ENCODE measurements at regions not wholly inside any gene's neighbourhood (a gene's known extent, or its start where the extent isn't known, plus 50 kb on each side); places are given as distances from the start of the nearest gene placed in this dataset.

DNA sequence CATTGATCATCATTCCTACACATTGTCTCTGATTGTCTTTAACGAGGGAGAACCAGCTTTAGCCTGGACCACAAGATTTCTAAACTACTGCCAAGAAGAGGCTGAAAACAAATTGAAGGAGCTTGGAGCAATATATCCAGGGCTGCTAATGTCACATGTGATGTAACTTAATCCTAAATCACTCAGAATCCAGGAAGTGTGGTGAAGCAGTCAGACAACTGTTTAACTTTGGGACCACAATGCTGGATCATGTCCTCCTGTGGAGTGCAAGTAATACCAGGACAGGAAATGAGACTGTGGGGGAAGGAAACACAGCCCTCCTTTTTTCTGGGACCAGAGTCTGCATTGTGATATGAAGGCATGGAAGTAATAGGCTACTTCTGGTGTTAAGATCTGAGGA, 430.2 kb downstream of the KCTD12 start:
- Histone ChIP-seq H3K4me2 (ENCODE audit: insufficient read depth in 1 of 2, low read depth in 2 of 2, low read length in 2 of 2) (no peak overlapping the region), H3K18ac (ENCODE audit: extremely low read depth, low read length) (no peak overlapping the region), H3K4me3 (ENCODE audit: extremely low read depth in 1 of 4, insufficient read depth in 2 of 4, low read depth in 3 of 4, low read length in 4 of 4) (no peak overlapping the region), H2BK12ac (ENCODE audit: low read depth, low read length) (no peak overlapping the region), H2BK15ac (ENCODE audit: low read length) (no peak overlapping the region), H2BK120ac (replicated peaks; ENCODE audit: low read depth, low read length) (no peak overlapping the region), H3K79me1 (ENCODE audit: low read depth, low read length) (no peaks in the 10 kb centered on the region), H2AK5ac (ENCODE audit: low read depth, low read length) (no peak overlapping the region), H3K9me3 (ENCODE audit: insufficient read depth in 2 of 2, low read depth in 1 of 2, low read length in 1 of 2) (0 out of 4 replicates have a peak, but pooled peaks cover 0 to 2% of the 10 kb centered on the region in 2 experiments), H3K79me2 (ENCODE audit: control insufficient read depth in 1 of 2, insufficient read depth in 2 of 2, low read length in 2 of 2) (no peaks in the 10 kb centered on the region), H2AFZ (ENCODE audit: low read length) (peak overlapping the region; percentile 81; the same call in 1 of the 2 replicates), H3K14ac (ENCODE audit: insufficient read length) (no peak overlapping the region), H3K4ac (replicated peaks; ENCODE audit: insufficient read length, low read depth, low read length) (no peak overlapping the region), H4K8ac (ENCODE audit: extremely low read depth, insufficient read depth, low read length) (no peak overlapping the region), H3K23ac (ENCODE audit: insufficient read length) (no peak overlapping the region), H3K4me1 (replicated peaks in 1 of 4; ENCODE audit: control insufficient read depth in 3 of 4, insufficient read depth in 4 of 4, low read length in 3 of 4) (no peaks in the 10 kb centered on the region), H3K36me3 (ENCODE audit: control insufficient read depth in 2 of 4, insufficient read depth in 4 of 4, low read length in 3 of 4) (no peaks in the 10 kb centered on the region), H4K5ac (ENCODE audit: insufficient read length, low read depth, low read length) (no peak overlapping the region), H4K91ac (replicated peaks; ENCODE audit: insufficient read length, low read length) (no peak overlapping the region), H2BK5ac (ENCODE audit: low read depth, low read length) (no peak overlapping the region), H4K20me1 (replicated peaks in 1 of 2; ENCODE audit: control insufficient read depth in 1 of 2, insufficient read depth in 2 of 2, low read length in 2 of 2) (no peaks in the 10 kb centered on the region), H3K9ac (replicated peaks in 1 of 4; ENCODE audit: extremely low read depth in 1 of 4, low read depth in 3 of 4, low read length in 3 of 4) (no peak overlapping the region), H3K23me2 (ENCODE audit: low read depth, low read length) (no peaks in the 10 kb centered on the region), H2BK20ac (ENCODE audit: low read length) (no peak overlapping the region), H3K27me3 (replicated peaks in 1 of 4; ENCODE audit: control insufficient read depth in 3 of 4, extremely low read depth in 1 of 4, insufficient read depth in 3 of 4, low read length in 3 of 4) (no peaks in the 10 kb centered on the region), H3K56ac (replicated peaks; ENCODE audit: insufficient read length, low read depth, low read length) (no peak overlapping the region), H3K27ac (ENCODE audit: low read depth, low read length) (no peak overlapping the region)
- 89% methylated on average over 1 of the region's 1 CpG; no CpG with 5 or more reads in 1 of the 2 experiments for WGBS, 2 experiments (ENCODE audit: extremely low coverage in 1 of 2, insufficient coverage in 1 of 2, insufficient read length in 1 of 2, insufficient replicate concordance in 2 of 2, low coverage in 1 of 2, low lambda C conversion rate in 2 of 2, missing lambda C conversion rate in 1 of 2)
- FAIRE-seq = no peak
- ChIA-PET CTCF (ENCODE audit: partially characterized antibody) (no interaction called here), POLR2A (ENCODE audit: partially characterized antibody) (interaction anchor here (0.6 kb wide), 1 partner anchor 59 kb away, joined by 3 read pairs; no protein-coding TSS in a partner anchor)
- no peak for DNase-seq (ENCODE audit: low read depth in 1 of 2, low spot score in 2 of 2)
- TF ChIP-seq KDM1A (IDR thresholded peaks at IDR 0.05; ENCODE audit: borderline replicate concordance, low read length) = no peak
- TF ChIP-seq ATF2 (IDR thresholded peaks at IDR 0.05; ENCODE audit: low read length) = no peak
- TF ChIP-seq KDM4A (IDR thresholded peaks at IDR 0.05; ENCODE audit: low read depth, low read length, severe bottlenecking) = no peak
- TF ChIP-seq BRCA1 (IDR thresholded peaks at IDR 0.05; ENCODE audit: low read depth, low read length) = no peak
- TF ChIP-seq CEBPB (IDR thresholded peaks at IDR 0.05; ENCODE audit: low read depth, low read length) = no peak

Data from H1 (cell line).